HL-60 (cell line): ENCODE measurements at regions not wholly inside any gene's neighbourhood (a gene's known extent, or its start where the extent isn't known, plus 50 kb on each side); places are given as distances from the start of the nearest gene placed in this dataset.

Experiments used
- DNase-seq, 2 experiments: peaks; one replicate each; pipeline ENCODE4 v3.0.0-alpha.2; 2010 to 2020; ENCODE audit warnings: low read depth in 1 of 2, low spot score in 1 of 2
- H3K27ac ChIP-seq: fragments of 250-450 bp; sonication (Bioruptor Pico); replicated peaks from 2 replicates; pipeline ENCODE4 v1.5.1; 2020; ENCODE audit warnings: mild to moderate bottlenecking, moderate library complexity
- H3K27me3 ChIP-seq: fragments of 250-450 bp; sonication (Bioruptor Pico); 2 replicates; pipeline ENCODE4 v1.5.1; 2021; ENCODE audit warnings: mild to moderate bottlenecking, moderate library complexity; ENCODE audit not compliant: insufficient read depth, poor library complexity, severe bottlenecking
- H3K4me3 ChIP-seq: replicated peaks from 2 replicates; pipeline ENCODE4 v1.5.1; 2011; ENCODE audit warnings: mild to moderate bottlenecking, control low read depth, low read length; ENCODE audit not compliant: insufficient read depth
- CTCF ChIP-seq: IDR thresholded peaks from one replicate; pipeline ENCODE4 v1.5.1; 2011; ENCODE audit warnings: low read length, control low read depth, inconsistent platforms; ENCODE audit not compliant: insufficient read depth
- GABPA ChIP-seq: IDR thresholded peaks from 2 replicates; pipeline ENCODE4 v1.6.1; 2012; ENCODE audit warnings: low read depth
- POLR2AphosphoS5 ChIP-seq: IDR thresholded peaks from 2 replicates; pipeline ENCODE4 v1.6.1; 2012; ENCODE audit warnings: low read depth
- REST ChIP-seq: IDR thresholded peaks from 2 replicates; pipeline ENCODE4 v1.6.1; 2012; ENCODE audit warnings: low read depth; ENCODE audit not compliant: insufficient replicate concordance
- SPI1 ChIP-seq: IDR thresholded peaks from 2 replicates; pipeline ENCODE4 v1.6.1; 2012; ENCODE audit warnings: low read depth, mild to moderate bottlenecking, borderline replicate concordance

GRCh38 chr2:193990868-193991267 lies 1666.2 kb upstream of the SLC39A10 start:
- no peak for DNase-seq
- H3K4me3 ChIP-seq, result no peak overlapping the region
- no peak overlapping the region for H3K27ac ChIP-seq
- H3K27me3 ChIP-seq, result no peaks in the 10 kb centered on the region
- TF ChIP-seq CTCF, result no peak
- no peak for TF ChIP-seq POLR2AphosphoS5
- TF ChIP-seq GABPA, result no peak
- no peak for TF ChIP-seq REST
- TF ChIP-seq SPI1, result no peak

GRCh38 chr2:193989645-193990044 lies 1667.4 kb upstream of the SLC39A10 start:
- H3K27me3 ChIP-seq, result no peaks in the 10 kb centered on the region
- no peak overlapping the region for H3K4me3 ChIP-seq
- no peak for TF ChIP-seq GABPA
- no peak for TF ChIP-seq CTCF
- no peak for TF ChIP-seq POLR2AphosphoS5
- no peak for TF ChIP-seq SPI1
- TF ChIP-seq REST, result no peak
- H3K27ac ChIP-seq, result no peak overlapping the region
- DNase-seq, result no peak

- Histone ChIP-seq H3K27ac (no peak overlapping the region), H3K27me3 (no peaks in the 10 kb centered on the region), H3K4me3 (no peak overlapping the region)
- DNase-seq, result no peak
- TF ChIP-seq REST (no peak), POLR2AphosphoS5 (no peak), SPI1 (no peak), CTCF (no peak), GABPA (no peak)
Observed at GRCh38 chr2:193988784-193989183, 1668.2 kb upstream of the SLC39A10 start.
